ENCODE measurements at regions not wholly inside any gene's neighbourhood (a gene's known extent, or its start where the extent isn't known, plus 50 kb on each side); places are given as distances from the start of the nearest gene placed in this dataset.

GRCh38 chr1:55694310-55694801 lies 479.2 kb upstream of the USP24 start:
- CTCF ChIA-PET = interaction anchor here (0.7 to 1.2 kb wide), 2 partner anchors 9 to 108 kb away, joined by 3 to 4 read pairs; no protein-coding TSS in a partner anchor
- TF ChIP-seq, protein P1, sequence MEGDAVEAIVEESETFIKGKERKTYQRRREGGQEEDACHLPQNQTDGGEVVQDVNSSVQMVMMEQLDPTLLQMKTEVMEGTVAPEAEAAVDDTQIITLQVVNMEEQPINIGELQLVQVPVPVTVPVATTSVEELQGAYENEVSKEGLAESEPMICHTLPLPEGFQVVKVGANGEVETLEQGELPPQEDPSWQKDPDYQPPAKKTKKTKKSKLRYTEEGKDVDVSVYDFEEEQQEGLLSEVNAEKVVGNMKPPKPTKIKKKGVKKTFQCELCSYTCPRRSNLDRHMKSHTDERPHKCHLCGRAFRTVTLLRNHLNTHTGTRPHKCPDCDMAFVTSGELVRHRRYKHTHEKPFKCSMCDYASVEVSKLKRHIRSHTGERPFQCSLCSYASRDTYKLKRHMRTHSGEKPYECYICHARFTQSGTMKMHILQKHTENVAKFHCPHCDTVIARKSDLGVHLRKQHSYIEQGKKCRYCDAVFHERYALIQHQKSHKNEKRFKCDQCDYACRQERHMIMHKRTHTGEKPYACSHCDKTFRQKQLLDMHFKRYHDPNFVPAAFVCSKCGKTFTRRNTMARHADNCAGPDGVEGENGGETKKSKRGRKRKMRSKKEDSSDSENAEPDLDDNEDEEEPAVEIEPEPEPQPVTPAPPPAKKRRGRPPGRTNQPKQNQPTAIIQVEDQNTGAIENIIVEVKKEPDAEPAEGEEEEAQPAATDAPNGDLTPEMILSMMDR (IDR thresholded peaks at IDR 0.05; ENCODE audit: unreplicated experiment) = no peak
- no peaks in the 10 kb centered on the region for H3K4me1 Mint-ChIP-seq (ENCODE audit: insufficient read depth, unreplicated experiment)
- H3K27ac Mint-ChIP-seq (ENCODE audit: low read depth, unreplicated experiment) = no peak overlapping the region
- no peak overlapping the region for H3K4me3 Mint-ChIP-seq (ENCODE audit: unreplicated experiment)
- intact Hi-C loops (cut with micrococcal nuclease) = no loop called here
- peak; percentile 16 for DNase-seq (ENCODE audit: unreplicated experiment)
- H3K9me3 Mint-ChIP-seq (ENCODE audit: unreplicated experiment) = no peaks in the 10 kb centered on the region
- POLR2A ChIA-PET = interaction anchor here (0.6 to 1.4 kb wide), 5 partner anchors 12 to 1136 kb away, joined by 3 to 4 read pairs (median 3); no protein-coding TSS in a partner anchor
- H3K27me3 Mint-ChIP-seq (ENCODE audit: insufficient read depth, unreplicated experiment) = no peaks in the 10 kb centered on the region
- no TSS peak for BruUV-seq (replicated peaks)
- no peaks in the 10 kb centered on the region for H3K36me3 Mint-ChIP-seq (ENCODE audit: insufficient read depth, unreplicated experiment)

- no TSS peak for BruUV-seq (replicated peaks)
- Mint-ChIP-seq H3K27ac (ENCODE audit: low read depth, unreplicated experiment) (no peak overlapping the region), H3K27me3 (ENCODE audit: insufficient read depth, unreplicated experiment) (no peaks in the 10 kb centered on the region), H3K9me3 (ENCODE audit: unreplicated experiment) (no peaks in the 10 kb centered on the region), H3K4me1 (ENCODE audit: insufficient read depth, unreplicated experiment) (no peaks in the 10 kb centered on the region), H3K4me3 (ENCODE audit: unreplicated experiment) (no peak overlapping the region), H3K36me3 (ENCODE audit: insufficient read depth, unreplicated experiment) (no peaks in the 10 kb centered on the region)
- TF ChIP-seq, protein P1 (IDR thresholded peaks at IDR 0.05; ENCODE audit: unreplicated experiment) = no peak
- POLR2A ChIA-PET = no interaction called here
- CTCF ChIA-PET = interaction anchor here (1.0 to 1.5 kb wide), 2 partner anchors 9 to 11 kb away, joined by 4 read pairs; no protein-coding TSS in a partner anchor
- intact Hi-C loops (cut with micrococcal nuclease) = no loop called here
- no peak for DNase-seq (ENCODE audit: unreplicated experiment)
Measured at GRCh38 chr1:55692726-55693125, 477.6 kb upstream of the USP24 start.

DNA sequence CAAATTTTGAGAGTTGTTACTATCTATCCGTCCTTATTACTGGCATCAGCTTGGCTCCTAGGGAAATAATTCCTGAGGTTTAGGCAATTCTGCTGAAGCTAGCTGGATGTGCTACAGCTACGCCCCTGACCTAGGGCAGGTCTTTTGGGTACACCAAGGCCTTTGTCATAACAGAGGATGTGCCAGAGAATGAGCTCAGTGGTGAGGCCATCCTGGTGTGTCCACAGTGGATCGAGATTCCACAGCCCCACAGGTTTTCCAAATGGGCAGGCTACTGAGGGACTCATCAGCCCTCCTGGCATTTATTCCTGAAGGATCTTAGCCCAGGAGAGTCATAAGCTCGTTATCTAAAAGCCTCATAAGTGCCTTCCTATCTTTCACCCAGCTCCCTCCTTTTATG lies 475.2 kb upstream of the USP24 start:
- Mint-ChIP-seq H3K9me3 (ENCODE audit: unreplicated experiment) (no peaks in the 10 kb centered on the region), H3K4me3 (ENCODE audit: unreplicated experiment) (no peak overlapping the region), H3K36me3 (ENCODE audit: insufficient read depth, unreplicated experiment) (no peaks in the 10 kb centered on the region), H3K27me3 (ENCODE audit: insufficient read depth, unreplicated experiment) (no peaks in the 10 kb centered on the region), H3K27ac (ENCODE audit: low read depth, unreplicated experiment) (no peak overlapping the region), H3K4me1 (ENCODE audit: insufficient read depth, unreplicated experiment) (no peaks in the 10 kb centered on the region)
- CTCF ChIA-PET = interaction anchor here (0.6 to 1.5 kb wide), 4 partner anchors 9 to 37 kb away, joined by 3 to 13 read pairs (median 4); no protein-coding TSS in a partner anchor
- POLR2A ChIA-PET = no interaction called here
- intact Hi-C loops (cut with micrococcal nuclease) = no loop called here
- no TSS peak for BruUV-seq (replicated peaks)
- TF ChIP-seq, protein P1 (IDR thresholded peaks at IDR 0.05; ENCODE audit: unreplicated experiment) = no peak
- DNase-seq (ENCODE audit: unreplicated experiment) = no peak

DNA sequence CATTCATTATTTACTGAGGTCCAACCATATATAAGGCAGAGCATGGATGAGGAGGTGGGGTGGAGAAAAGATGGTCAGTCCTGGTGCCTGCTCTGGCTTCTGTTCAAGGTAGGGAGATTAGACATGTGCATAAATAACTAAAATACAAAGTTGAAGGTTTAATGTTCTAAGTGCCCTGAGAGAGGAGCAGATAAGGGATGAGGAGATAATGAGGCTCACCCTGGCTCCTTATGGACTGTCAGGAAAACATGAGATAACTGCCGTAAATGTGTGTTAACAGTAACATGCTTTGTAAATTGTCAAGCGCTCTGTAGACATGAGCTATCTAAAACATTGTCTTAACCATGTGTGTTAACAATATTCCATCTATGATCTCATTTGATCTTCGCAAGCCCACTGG lies 474.6 kb upstream of the USP24 start:
- no peak for DNase-seq (ENCODE audit: unreplicated experiment)
- TF ChIP-seq, protein P1 (IDR thresholded peaks at IDR 0.05; ENCODE audit: unreplicated experiment) = no peak
- Mint-ChIP-seq H3K4me3 (ENCODE audit: unreplicated experiment) (no peak overlapping the region), H3K4me1 (ENCODE audit: insufficient read depth, unreplicated experiment) (no peaks in the 10 kb centered on the region), H3K27ac (ENCODE audit: low read depth, unreplicated experiment) (no peak overlapping the region), H3K27me3 (ENCODE audit: insufficient read depth, unreplicated experiment) (no peaks in the 10 kb centered on the region), H3K36me3 (ENCODE audit: insufficient read depth, unreplicated experiment) (no peaks in the 10 kb centered on the region), H3K9me3 (ENCODE audit: unreplicated experiment) (no peaks in the 10 kb centered on the region)
- intact Hi-C loops (cut with micrococcal nuclease) = no loop called here
- POLR2A ChIA-PET = no interaction called here
- no TSS peak for BruUV-seq (replicated peaks)
- CTCF ChIA-PET = interaction anchor here (0.6 to 1.5 kb wide), 3 partner anchors 9 to 38 kb away, joined by 3 to 13 read pairs (median 4); no protein-coding TSS in a partner anchor

Measured in MCF 10A (cell line).